GM23338 (cell line): ENCODE measurements at regions not wholly inside any gene's neighbourhood (a gene's known extent, or its start where the extent isn't known, plus 50 kb on each side); places are given as distances from the start of the nearest gene placed in this dataset.

Source experiments
- ATAC-seq: fragments of 200-7000 bp; cut with Tn5 transposase; 3 replicates; pipeline ENCODE4 v1.9.1; 2020
- DNase-seq: peaks from one replicate; pipeline ENCODE4 v3.0.0-alpha.2; 2015; ENCODE audit warnings: low spot score
- H2AFZ ChIP-seq: fragments of 200-600 bp; sonication (generic); 2 replicates; pipeline ENCODE4 v1.8.0; 2016; ENCODE audit warnings: antibody characterized with exemption, mild to moderate bottlenecking, moderate library complexity
- H3F3A ChIP-seq: fragments of 200-600 bp; sonication (generic); replicated peaks from 2 replicates; pipeline ENCODE4 v1.8.0; 2017; ENCODE audit warnings: antibody characterized with exemption, mixed run types, low read depth
- H3K27ac ChIP-seq: fragments of 200-600 bp; sonication (generic); 2 replicates; pipeline ENCODE4 v1.6.1; 2016; ENCODE audit warnings: low read depth
- H3K27me3 ChIP-seq: fragments of 200-600 bp; sonication (generic); 2 replicates; pipeline ENCODE4 v1.8.0; 2016; ENCODE audit warnings: mild to moderate bottlenecking, mixed run types, moderate library complexity; ENCODE audit not compliant: insufficient read depth
- H3K36me3 ChIP-seq: fragments of 200-600 bp; sonication (generic); 2 replicates; pipeline ENCODE4 v1.8.0; 2016; ENCODE audit warnings: mild to moderate bottlenecking; ENCODE audit not compliant: insufficient read depth
- H3K4me1 ChIP-seq: fragments of 200-600 bp; sonication (generic); 2 replicates; pipeline ENCODE4 v1.8.0; 2016; ENCODE audit warnings: mild to moderate bottlenecking, moderate library complexity; ENCODE audit not compliant: insufficient read depth
- H3K4me2 ChIP-seq: fragments of 200-600 bp; sonication (generic); 2 replicates; pipeline ENCODE4 v1.7.1; 2017; ENCODE audit warnings: mixed run types
- H3K4me3 ChIP-seq: fragments of 200-600 bp; sonication (generic); 2 replicates; pipeline ENCODE4 v1.6.1; 2016; ENCODE audit warnings: mixed run types
- H3K79me2 ChIP-seq: fragments of 200-600 bp; sonication (generic); replicated peaks from 2 replicates; pipeline ENCODE4 v1.8.0; 2017; ENCODE audit warnings: mild to moderate bottlenecking; ENCODE audit not compliant: insufficient read depth
- H3K9me2 ChIP-seq: fragments of 200-600 bp; sonication (generic); 2 replicates; pipeline ENCODE4 v1.8.0; 2017; ENCODE audit not compliant: insufficient read depth
- H4K20me1 ChIP-seq: fragments of 200-600 bp; sonication (generic); replicated peaks from 2 replicates; pipeline ENCODE4 v1.8.0; 2017; ENCODE audit warnings: mild to moderate bottlenecking; ENCODE audit not compliant: insufficient read depth
- H3K27ac Mint-ChIP-seq: 2 replicates; pipeline ENCODE4 v1.8.0; 2020; ENCODE audit warnings: inconsistent platforms, mild to moderate bottlenecking, moderate library complexity, mixed read lengths
- H3K27me3 Mint-ChIP-seq: 3 replicates; pipeline ENCODE4 v1.8.0; 2022; ENCODE audit warnings: low read depth, mild to moderate bottlenecking, moderate library complexity, mixed read lengths, inconsistent platforms; ENCODE audit not compliant: insufficient read depth, poor library complexity
- H3K36me3 Mint-ChIP-seq: 3 replicates; pipeline ENCODE4 v1.8.0; 2021; ENCODE audit warnings: low read depth, mild to moderate bottlenecking, inconsistent platforms, moderate library complexity, mixed read lengths
- H3K4me1 Mint-ChIP-seq: 3 replicates; pipeline ENCODE4 v1.8.0; 2020; ENCODE audit warnings: mild to moderate bottlenecking, inconsistent platforms, mixed read lengths
- H3K4me3 Mint-ChIP-seq: 3 replicates; pipeline ENCODE4 v1.8.0; 2021; ENCODE audit warnings: moderate library complexity, mild to moderate bottlenecking, inconsistent platforms, mixed read lengths
- H3K9me3 Mint-ChIP-seq: 3 replicates; pipeline ENCODE4 v1.8.0; 2020; ENCODE audit warnings: moderate library complexity, mild to moderate bottlenecking, inconsistent platforms, mixed read lengths
- CREB1 ChIP-seq: fragments of 250-450 bp; sonication (Bioruptor Pico); IDR thresholded peaks from 2 replicates; pipeline ENCODE4 v1.5.0; 2020; ENCODE audit warnings: low read depth, mild to moderate bottlenecking, moderate library complexity
- EZH2 ChIP-seq: fragments of 200-600 bp; sonication (generic); IDR thresholded peaks from one replicate; pipeline ENCODE4 v1.8.0; 2017; ENCODE audit warnings: antibody characterized with exemption, mild to moderate bottlenecking, low read depth; ENCODE audit not compliant: unreplicated experiment
- EZH2phosphoT487 ChIP-seq: fragments of 200-600 bp; sonication (generic); IDR thresholded peaks from one replicate; pipeline ENCODE4 v1.8.1; 2018; ENCODE audit warnings: antibody characterized with exemption; ENCODE audit not compliant: unreplicated experiment
- JUNB ChIP-seq: IDR thresholded peaks from one replicate; pipeline ENCODE4 v1.6.1; 2016; ENCODE audit warnings: antibody characterized with exemption; ENCODE audit not compliant: unreplicated experiment
- NANOG ChIP-seq: IDR thresholded peaks from 2 replicates; pipeline ENCODE4 v1.6.1; 2016; ENCODE audit warnings: antibody characterized with exemption, borderline replicate concordance
- POLR2AphosphoS5 ChIP-seq: IDR thresholded peaks from 2 replicates; pipeline ENCODE4 v1.6.1; 2016; ENCODE audit warnings: antibody characterized with exemption, low read depth
- STAT1 ChIP-seq: IDR thresholded peaks from one replicate; pipeline ENCODE4 v1.6.1; 2016; ENCODE audit warnings: antibody characterized with exemption; ENCODE audit not compliant: unreplicated experiment
- ZNF114 ChIP-seq: fragments of 250-450 bp; sonication (Bioruptor Pico); IDR thresholded peaks from 2 replicates; pipeline ENCODE4 v1.5.0; 2020; ENCODE audit warnings: mild to moderate bottlenecking, moderate library complexity
- ZNF331 ChIP-seq: fragments of 250-450 bp; sonication (Bioruptor Pico); IDR thresholded peaks from 2 replicates; pipeline ENCODE4 v1.5.0; 2020; ENCODE audit warnings: low read depth, mild to moderate bottlenecking, moderate library complexity
- TF ChIP-seq, protein P1 (sequence below): IDR thresholded peaks from one replicate; pipeline ENCODE4 v1.6.1; 2018; ENCODE audit warnings: antibody characterized with exemption; ENCODE audit not compliant: unreplicated experiment
- TF ChIP-seq, protein P2 (sequence below): fragments of 250-450 bp; sonication (Bioruptor Pico); IDR thresholded peaks from 2 replicates; pipeline ENCODE4 v1.5.0; 2020; ENCODE audit warnings: mild to moderate bottlenecking, moderate library complexity

DNA sequence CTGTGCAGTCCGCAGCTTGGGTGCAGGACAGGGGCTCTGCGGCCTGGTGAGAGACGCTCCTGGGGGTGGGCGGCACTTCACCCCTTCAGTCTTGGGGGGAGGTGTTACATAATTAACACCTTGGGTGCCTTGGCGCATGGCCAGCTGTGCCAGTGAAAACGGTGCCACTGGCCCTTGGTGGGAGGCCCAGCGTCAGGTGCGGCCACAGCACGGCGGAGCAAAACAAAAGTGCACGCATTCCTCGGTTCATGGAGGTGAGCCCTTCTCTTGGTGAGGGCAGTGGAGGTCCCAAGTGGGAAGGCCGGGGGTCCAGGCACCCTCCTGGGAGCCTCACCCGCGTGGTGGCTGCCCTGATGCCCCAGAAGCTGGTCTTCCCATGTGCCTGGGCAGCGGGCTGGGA, 89.8 kb downstream of the ENGASE start:
- peaks cover 9% of the 10 kb centered on the region for H3K27me3 Mint-ChIP-seq
- H3K4me1 ChIP-seq, result no peaks in the 10 kb centered on the region
- 0 out of 2 replicates have a peak, but pooled peaks cover 4% of the 10 kb centered on the region for H4K20me1 ChIP-seq
- H3K79me2 ChIP-seq, result 0 out of 2 replicates have a peak, but pooled peaks cover 3% of the 10 kb centered on the region
- no peaks in the 10 kb centered on the region for H3K9me3 Mint-ChIP-seq
- TF ChIP-seq ZNF114 (no peak), EZH2 (no peak), JUNB (no peak), POLR2AphosphoS5 (no peak), STAT1 (no peak), NANOG (no peak)
- TF ChIP-seq, protein P1, sequence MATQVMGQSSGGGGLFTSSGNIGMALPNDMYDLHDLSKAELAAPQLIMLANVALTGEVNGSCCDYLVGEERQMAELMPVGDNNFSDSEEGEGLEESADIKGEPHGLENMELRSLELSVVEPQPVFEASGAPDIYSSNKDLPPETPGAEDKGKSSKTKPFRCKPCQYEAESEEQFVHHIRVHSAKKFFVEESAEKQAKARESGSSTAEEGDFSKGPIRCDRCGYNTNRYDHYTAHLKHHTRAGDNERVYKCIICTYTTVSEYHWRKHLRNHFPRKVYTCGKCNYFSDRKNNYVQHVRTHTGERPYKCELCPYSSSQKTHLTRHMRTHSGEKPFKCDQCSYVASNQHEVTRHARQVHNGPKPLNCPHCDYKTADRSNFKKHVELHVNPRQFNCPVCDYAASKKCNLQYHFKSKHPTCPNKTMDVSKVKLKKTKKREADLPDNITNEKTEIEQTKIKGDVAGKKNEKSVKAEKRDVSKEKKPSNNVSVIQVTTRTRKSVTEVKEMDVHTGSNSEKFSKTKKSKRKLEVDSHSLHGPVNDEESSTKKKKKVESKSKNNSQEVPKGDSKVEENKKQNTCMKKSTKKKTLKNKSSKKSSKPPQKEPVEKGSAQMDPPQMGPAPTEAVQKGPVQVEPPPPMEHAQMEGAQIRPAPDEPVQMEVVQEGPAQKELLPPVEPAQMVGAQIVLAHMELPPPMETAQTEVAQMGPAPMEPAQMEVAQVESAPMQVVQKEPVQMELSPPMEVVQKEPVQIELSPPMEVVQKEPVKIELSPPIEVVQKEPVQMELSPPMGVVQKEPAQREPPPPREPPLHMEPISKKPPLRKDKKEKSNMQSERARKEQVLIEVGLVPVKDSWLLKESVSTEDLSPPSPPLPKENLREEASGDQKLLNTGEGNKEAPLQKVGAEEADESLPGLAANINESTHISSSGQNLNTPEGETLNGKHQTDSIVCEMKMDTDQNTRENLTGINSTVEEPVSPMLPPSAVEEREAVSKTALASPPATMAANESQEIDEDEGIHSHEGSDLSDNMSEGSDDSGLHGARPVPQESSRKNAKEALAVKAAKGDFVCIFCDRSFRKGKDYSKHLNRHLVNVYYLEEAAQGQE, result no peak
- no peak overlapping the region for H3K27ac ChIP-seq
- no peak overlapping the region for H2AFZ ChIP-seq
- H3K4me3 Mint-ChIP-seq, result no peak overlapping the region
- no peaks in the 10 kb centered on the region for H3F3A ChIP-seq
- H3K4me3 ChIP-seq, result no peak overlapping the region
- no peak overlapping the region for H3K27ac Mint-ChIP-seq
- no peaks in the 10 kb centered on the region for H3K27me3 ChIP-seq
- H3K9me2 ChIP-seq, result no peaks in the 10 kb centered on the region
- no peaks in the 10 kb centered on the region for H3K36me3 Mint-ChIP-seq
- no peak overlapping the region for H3K4me2 ChIP-seq
- H3K4me1 Mint-ChIP-seq, result peaks cover 6% of the 10 kb centered on the region
- DNase-seq, result no peak
- ATAC-seq, result no peak
- no peaks in the 10 kb centered on the region for H3K36me3 ChIP-seq

DNA sequence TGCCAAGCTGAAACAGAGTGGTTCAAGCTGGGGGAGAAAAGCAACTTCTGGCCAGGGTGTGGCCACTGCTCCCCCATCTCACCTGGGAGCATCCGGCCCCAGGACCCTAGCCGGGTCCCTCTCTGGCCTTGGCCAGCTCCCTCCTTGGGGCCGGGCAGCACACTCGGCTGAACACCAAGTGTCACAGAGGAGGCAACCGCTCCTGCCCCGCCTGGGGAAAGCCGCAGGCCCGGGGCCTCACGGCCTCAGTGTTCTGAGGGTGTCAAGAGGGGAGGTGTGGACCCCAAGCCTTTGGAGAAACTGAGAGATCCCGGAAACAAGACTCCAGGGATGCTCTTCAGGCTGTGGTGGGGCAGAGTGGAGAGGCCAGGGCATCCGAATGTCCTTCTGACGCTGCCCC, 88.4 kb downstream of the ENGASE start:
- Histone ChIP-seq H3K9me2 (no peaks in the 10 kb centered on the region), H3K36me3 (no peaks in the 10 kb centered on the region), H3K27me3 (no peaks in the 10 kb centered on the region), H3K79me2 (0 out of 2 replicates have a peak, but pooled peaks cover 3% of the 10 kb centered on the region), H3K4me2 (no peak overlapping the region), H3K27ac (no peak overlapping the region), H4K20me1 (0 out of 2 replicates have a peak, but pooled peaks cover 4% of the 10 kb centered on the region), H3K4me1 (no peaks in the 10 kb centered on the region), H3K4me3 (no peak overlapping the region), H3F3A (no peaks in the 10 kb centered on the region), H2AFZ (no peak overlapping the region)
- Mint-ChIP-seq H3K27me3 (peaks cover 12% of the 10 kb centered on the region), H3K36me3 (no peaks in the 10 kb centered on the region), H3K27ac (no peak overlapping the region), H3K4me3 (no peak overlapping the region), H3K9me3 (no peaks in the 10 kb centered on the region), H3K4me1 (peaks cover 6% of the 10 kb centered on the region)
- DNase-seq (no peak), ATAC-seq (no peak)
- TF ChIP-seq ZNF114 (no peak), EZH2phosphoT487 (no peak), POLR2AphosphoS5 (no peak), CREB1 (no peak), ZNF331 (CRISPR knock-in tag) (no peak), STAT1 (no peak), NANOG (no peak), JUNB (no peak)
- TF ChIP-seq, protein P2, sequence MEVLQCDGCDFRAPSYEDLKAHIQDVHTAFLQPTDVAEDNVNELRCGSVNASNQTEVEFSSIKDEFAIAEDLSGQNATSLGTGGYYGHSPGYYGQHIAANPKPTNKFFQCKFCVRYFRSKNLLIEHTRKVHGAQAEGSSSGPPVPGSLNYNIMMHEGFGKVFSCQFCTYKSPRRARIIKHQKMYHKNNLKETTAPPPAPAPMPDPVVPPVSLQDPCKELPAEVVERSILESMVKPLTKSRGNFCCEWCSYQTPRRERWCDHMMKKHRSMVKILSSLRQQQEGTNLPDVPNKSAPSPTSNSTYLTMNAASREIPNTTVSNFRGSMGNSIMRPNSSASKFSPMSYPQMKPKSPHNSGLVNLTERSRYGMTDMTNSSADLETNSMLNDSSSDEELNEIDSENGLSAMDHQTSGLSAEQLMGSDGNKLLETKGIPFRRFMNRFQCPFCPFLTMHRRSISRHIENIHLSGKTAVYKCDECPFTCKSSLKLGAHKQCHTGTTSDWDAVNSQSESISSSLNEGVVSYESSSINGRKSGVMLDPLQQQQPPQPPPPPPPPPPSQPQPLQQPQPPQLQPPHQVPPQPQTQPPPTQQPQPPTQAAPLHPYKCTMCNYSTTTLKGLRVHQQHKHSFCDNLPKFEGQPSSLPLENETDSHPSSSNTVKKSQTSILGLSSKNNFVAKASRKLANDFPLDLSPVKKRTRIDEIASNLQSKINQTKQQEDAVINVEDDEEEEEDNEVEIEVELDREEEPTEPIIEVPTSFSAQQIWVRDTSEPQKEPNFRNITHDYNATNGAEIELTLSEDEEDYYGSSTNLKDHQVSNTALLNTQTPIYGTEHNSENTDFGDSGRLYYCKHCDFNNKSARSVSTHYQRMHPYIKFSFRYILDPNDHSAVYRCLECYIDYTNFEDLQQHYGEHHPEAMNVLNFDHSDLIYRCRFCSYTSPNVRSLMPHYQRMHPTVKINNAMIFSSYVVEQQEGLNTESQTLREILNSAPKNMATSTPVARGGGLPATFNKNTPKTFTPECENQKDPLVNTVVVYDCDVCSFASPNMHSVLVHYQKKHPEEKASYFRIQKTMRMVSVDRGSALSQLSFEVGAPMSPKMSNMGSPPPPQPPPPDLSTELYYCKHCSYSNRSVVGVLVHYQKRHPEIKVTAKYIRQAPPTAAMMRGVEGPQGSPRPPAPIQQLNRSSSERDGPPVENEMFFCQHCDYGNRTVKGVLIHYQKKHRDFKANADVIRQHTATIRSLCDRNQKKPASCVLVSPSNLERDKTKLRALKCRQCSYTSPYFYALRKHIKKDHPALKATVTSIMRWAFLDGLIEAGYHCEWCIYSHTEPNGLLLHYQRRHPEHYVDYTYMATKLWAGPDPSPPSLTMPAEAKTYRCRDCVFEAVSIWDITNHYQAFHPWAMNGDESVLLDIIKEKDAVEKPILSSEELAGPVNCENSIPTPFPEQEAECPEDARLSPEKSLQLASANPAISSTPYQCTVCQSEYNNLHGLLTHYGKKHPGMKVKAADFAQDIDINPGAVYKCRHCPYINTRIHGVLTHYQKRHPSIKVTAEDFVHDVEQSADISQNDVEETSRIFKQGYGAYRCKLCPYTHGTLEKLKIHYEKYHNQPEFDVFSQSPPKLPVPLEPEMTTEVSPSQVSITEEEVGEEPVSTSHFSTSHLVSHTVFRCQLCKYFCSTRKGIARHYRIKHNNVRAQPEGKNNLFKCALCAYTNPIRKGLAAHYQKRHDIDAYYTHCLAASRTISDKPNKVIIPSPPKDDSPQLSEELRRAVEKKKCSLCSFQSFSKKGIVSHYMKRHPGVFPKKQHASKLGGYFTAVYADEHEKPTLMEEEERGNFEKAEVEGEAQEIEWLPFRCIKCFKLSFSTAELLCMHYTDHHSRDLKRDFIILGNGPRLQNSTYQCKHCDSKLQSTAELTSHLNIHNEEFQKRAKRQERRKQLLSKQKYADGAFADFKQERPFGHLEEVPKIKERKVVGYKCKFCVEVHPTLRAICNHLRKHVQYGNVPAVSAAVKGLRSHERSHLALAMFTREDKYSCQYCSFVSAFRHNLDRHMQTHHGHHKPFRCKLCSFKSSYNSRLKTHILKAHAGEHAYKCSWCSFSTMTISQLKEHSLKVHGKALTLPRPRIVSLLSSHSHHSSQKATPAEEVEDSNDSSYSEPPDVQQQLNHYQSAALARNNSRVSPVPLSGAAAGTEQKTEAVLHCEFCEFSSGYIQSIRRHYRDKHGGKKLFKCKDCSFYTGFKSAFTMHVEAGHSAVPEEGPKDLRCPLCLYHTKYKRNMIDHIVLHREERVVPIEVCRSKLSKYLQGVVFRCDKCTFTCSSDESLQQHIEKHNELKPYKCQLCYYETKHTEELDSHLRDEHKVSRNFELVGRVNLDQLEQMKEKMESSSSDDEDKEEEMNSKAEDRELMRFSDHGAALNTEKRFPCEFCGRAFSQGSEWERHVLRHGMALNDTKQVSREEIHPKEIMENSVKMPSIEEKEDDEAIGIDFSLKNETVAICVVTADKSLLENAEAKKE (CRISPR knock-in tag), result no peak
